Endothelial cell of umbilical vein (primary cell): ENCODE measurements at regions not wholly inside any gene's neighbourhood (a gene's known extent, or its start where the extent isn't known, plus 50 kb on each side); places are given as distances from the start of the nearest gene placed in this dataset.

Experiments used
- BruUV-seq: library from RNA; stranded (reverse); fragments of 400-500 nt; replicated peaks from 2 replicates; lab custom pipeline; 2021; lab: Mats Ljungman, UMichigan
- CTCF ChIA-PET: fragments of 300-600, 350-600 bp; sonication (Branson Sonifier 250); formaldehyde crosslinking; loops from one replicate; lab custom pipeline; 2021; ENCODE audit warnings: antibody characterized with exemption, inconsistent platforms; lab: Charles Lee
- POLR2A ChIA-PET: fragments of 300-600, 350-600 bp; sonication (Branson Sonifier 250); formaldehyde crosslinking; loops from one replicate; lab custom pipeline; 2021; ENCODE audit warnings: antibody characterized with exemption, inconsistent platforms; lab: Charles Lee
- DNase-seq: peaks from one replicate; pipeline ENCODE4 v3.0.0-alpha.2; 2011; ENCODE audit warnings: low read depth, low spot score
- FAIRE-seq: peaks from 2 replicates; lab custom pipeline; 2011; peaks lifted over from hg19 to GRCh38; lab: Jason Lieb, UNC
- H2AFZ ChIP-seq: 2 replicates; pipeline ENCODE4 v1.6.0; 2012; ENCODE audit warnings: low read depth, low read length, control low read depth, inconsistent platforms
- H3K27ac ChIP-seq: 2 replicates; pipeline ENCODE4 v1.5.1; 2011; ENCODE audit warnings: low read depth, mild to moderate bottlenecking, control low read depth, low read length, moderate library complexity; ENCODE audit not compliant: insufficient read depth
- H3K27me3 ChIP-seq, 2 experiments: 2 replicates each; pipeline versions ENCODE4 v1.6.0 to v1.6.1; 2011; ENCODE audit warnings: low read length in 2 of 2, mixed read lengths in 1 of 2; ENCODE audit not compliant: control insufficient read depth in 2 of 2, insufficient read depth in 2 of 2
- H3K36me3 ChIP-seq, 2 experiments: 2 replicates in 1 of 2; 3 replicates in 1 of 2; pipeline ENCODE4 v1.5.1; 2011; ENCODE audit warnings: low read length in 2 of 2, mild to moderate bottlenecking in 1 of 2, moderate library complexity in 1 of 2; ENCODE audit not compliant: control insufficient read depth in 2 of 2, insufficient read depth in 2 of 2; ENCODE audit errors: extremely low read depth in 1 of 2
- H3K4me1 ChIP-seq: 3 replicates; pipeline ENCODE4 v1.5.1; 2011; ENCODE audit warnings: mild to moderate bottlenecking, low read length; ENCODE audit not compliant: control insufficient read depth, insufficient read depth; ENCODE audit errors: extremely low read depth
- H3K4me2 ChIP-seq: 2 replicates; pipeline ENCODE4 v1.6.1; 2011; ENCODE audit warnings: low read length, control low read depth, mixed read lengths; ENCODE audit not compliant: insufficient read depth
- H3K4me3 ChIP-seq, 3 experiments: fragments of 200-600 bp in 1 of 3; sonication (generic), shearing (Covaris generic) in 1 of 3; replicated peaks in 1 of 3; 2 replicates each; pipeline ENCODE4 v1.5.1; 2011 to 2016; ENCODE audit warnings: control low read depth in 3 of 3, low read length in 3 of 3, mild to moderate bottlenecking in 2 of 3, inconsistent platforms in 1 of 3, low read depth in 1 of 3, moderate library complexity in 1 of 3; ENCODE audit not compliant: insufficient read depth in 1 of 3
- H3K79me2 ChIP-seq: 2 replicates; pipeline ENCODE4 v1.6.0; 2012; ENCODE audit warnings: low read length, inconsistent platforms; ENCODE audit not compliant: control insufficient read depth, insufficient read depth
- H3K9ac ChIP-seq: replicated peaks from 2 replicates; pipeline ENCODE3; 2011; ENCODE audit warnings: low read length, control low read depth; ENCODE audit not compliant: insufficient read depth; ENCODE audit errors: extremely low read depth
- H3K9me1 ChIP-seq: replicated peaks from 3 replicates; pipeline ENCODE4 v1.6.0; 2011; ENCODE audit warnings: mild to moderate bottlenecking, low read length; ENCODE audit not compliant: control insufficient read depth, insufficient read depth; ENCODE audit errors: extremely low read depth
- H3K9me3 ChIP-seq: replicated peaks from 2 replicates; pipeline ENCODE4 v1.5.1; 2012; ENCODE audit warnings: low read length, inconsistent platforms; ENCODE audit not compliant: control insufficient read depth, insufficient read depth
- H4K20me1 ChIP-seq: replicated peaks from 2 replicates; pipeline ENCODE3; 2011; ENCODE audit warnings: mild to moderate bottlenecking, low read length; ENCODE audit not compliant: control insufficient read depth, insufficient read depth; ENCODE audit errors: extremely low read depth
- EZH2 ChIP-seq: IDR thresholded peaks from 2 replicates; pipeline ENCODE4 v1.6.1; 2012; ENCODE audit warnings: borderline replicate concordance, low read depth, mild to moderate bottlenecking, moderate library complexity, low read length, inconsistent platforms; ENCODE audit not compliant: severe bottlenecking
- FOS ChIP-seq: IDR thresholded peaks from 2 replicates; pipeline ENCODE4 v1.6.1; 2011; ENCODE audit warnings: mild to moderate bottlenecking, low read length, moderate library complexity, borderline replicate concordance; ENCODE audit not compliant: insufficient read depth
- GATA2 ChIP-seq: IDR thresholded peaks from 2 replicates; pipeline ENCODE4 v1.7.0; 2011; ENCODE audit warnings: low read depth, mild to moderate bottlenecking, moderate library complexity, mixed read lengths, low read length; ENCODE audit not compliant: insufficient read length, insufficient read depth
- JUN ChIP-seq: IDR thresholded peaks from 2 replicates; pipeline ENCODE4 v1.6.1; 2011; ENCODE audit warnings: borderline replicate concordance, low read depth; ENCODE audit not compliant: insufficient read length, insufficient read depth
- MYC ChIP-seq: IDR thresholded peaks from one replicate; pipeline ENCODE4 v1.6.1; 2011; ENCODE audit warnings: mild to moderate bottlenecking, low read depth, low read length
- POLR2A ChIP-seq: IDR thresholded peaks from 2 replicates; pipeline ENCODE4 v1.6.1; 2012; ENCODE audit warnings: low read depth, mild to moderate bottlenecking, control low read depth, low read length
- POLR2AphosphoS5 ChIP-seq: IDR thresholded peaks from 2 replicates; pipeline ENCODE4 v1.6.1; 2012; ENCODE audit warnings: low read depth, mild to moderate bottlenecking, control low read depth, low read length, moderate library complexity; ENCODE audit not compliant: insufficient read depth
- dilution Hi-C: fragments of 300-500 bp; cut with MboI; formaldehyde crosslinking; loops from one replicate; pipeline ENCODE4 v1.15.0; 2019; ENCODE audit warnings: low sequenced_read_pairs; ENCODE audit not compliant: extremely low pct_ligation_motif_present
- intact Hi-C: fragments of 100-400 bp; cut with micrococcal nuclease; formaldehyde crosslinking; loops from one replicate; pipeline ENCODE4 v1.10.0; 2022
- TF ChIP-seq, protein P1 (sequence below), 2 donors: IDR thresholded peaks; 1 replicate in 1 of 2; 2 replicates in 1 of 2; pipeline ENCODE4 v1.5.1; 2011; ENCODE audit warnings: low read length in 2 of 2, mild to moderate bottlenecking in 2 of 2, moderate library complexity in 2 of 2, control low read depth in 1 of 2, inconsistent platforms in 1 of 2, low read depth in 1 of 2; ENCODE audit not compliant: insufficient read depth in 1 of 2; ENCODE audit errors: extremely low read depth in 1 of 2
- TF ChIP-seq, protein P2 (sequence below): IDR thresholded peaks from 2 replicates; pipeline ENCODE4 v1.6.1; 2011; ENCODE audit not compliant: insufficient read depth, insufficient read length

DNA sequence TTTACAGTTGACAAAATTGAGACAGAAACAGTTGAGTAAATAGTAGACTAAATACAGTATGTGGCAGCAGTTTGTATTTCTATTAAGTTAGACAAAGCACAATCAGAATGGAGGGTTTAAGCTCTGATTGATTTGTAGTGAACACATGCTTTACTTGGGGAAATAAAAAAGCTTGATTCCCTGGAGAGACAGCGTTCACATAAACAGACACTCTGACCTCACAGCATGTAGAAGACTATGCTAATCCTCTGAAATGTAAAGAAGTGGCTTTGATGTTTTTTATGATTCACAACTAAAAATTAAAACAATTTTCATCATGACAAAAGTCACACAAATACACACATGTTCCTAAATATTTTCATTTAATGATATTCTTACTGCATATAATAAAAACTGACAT, 126.9 kb upstream of the FAM83B start:
- no peak overlapping the region for H3K4me3 ChIP-seq
- no peaks in the 10 kb centered on the region for H3K36me3 ChIP-seq
- CTCF ChIA-PET: interaction anchor here (0.6 to 4.8 kb wide), 7 partner anchors 13 to 734 kb away, joined by 3 to 48 read pairs (median 4); no protein-coding TSS in a partner anchor
- DNase-seq (no peak), FAIRE-seq (no peak)
- no peaks in the 10 kb centered on the region for H3K9me3 ChIP-seq
- dilution Hi-C loops: no loop called here
- no peak overlapping the region for H3K4me2 ChIP-seq
- H3K27me3 ChIP-seq: peaks cover 0 to 2% of the 10 kb centered on the region in 2 experiments
- POLR2A ChIA-PET: no interaction called here
- no peaks in the 10 kb centered on the region for H3K79me2 ChIP-seq
- H2AFZ ChIP-seq: no peak overlapping the region
- intact Hi-C loops: loop anchor here (2.0 to 5.0 kb wide), 2 partner anchors 521 to 732 kb away; no protein-coding TSS in a partner anchor
- no peak overlapping the region for H3K27ac ChIP-seq
- no peak overlapping the region for H3K9ac ChIP-seq
- no peaks in the 10 kb centered on the region for H3K9me1 ChIP-seq
- TF ChIP-seq POLR2AphosphoS5 (no peak), FOS (no peak), GATA2 (no peak), POLR2A (no peak), EZH2 (no peak), MYC (no peak), JUN (no peak)
- TF ChIP-seq, protein P1, sequence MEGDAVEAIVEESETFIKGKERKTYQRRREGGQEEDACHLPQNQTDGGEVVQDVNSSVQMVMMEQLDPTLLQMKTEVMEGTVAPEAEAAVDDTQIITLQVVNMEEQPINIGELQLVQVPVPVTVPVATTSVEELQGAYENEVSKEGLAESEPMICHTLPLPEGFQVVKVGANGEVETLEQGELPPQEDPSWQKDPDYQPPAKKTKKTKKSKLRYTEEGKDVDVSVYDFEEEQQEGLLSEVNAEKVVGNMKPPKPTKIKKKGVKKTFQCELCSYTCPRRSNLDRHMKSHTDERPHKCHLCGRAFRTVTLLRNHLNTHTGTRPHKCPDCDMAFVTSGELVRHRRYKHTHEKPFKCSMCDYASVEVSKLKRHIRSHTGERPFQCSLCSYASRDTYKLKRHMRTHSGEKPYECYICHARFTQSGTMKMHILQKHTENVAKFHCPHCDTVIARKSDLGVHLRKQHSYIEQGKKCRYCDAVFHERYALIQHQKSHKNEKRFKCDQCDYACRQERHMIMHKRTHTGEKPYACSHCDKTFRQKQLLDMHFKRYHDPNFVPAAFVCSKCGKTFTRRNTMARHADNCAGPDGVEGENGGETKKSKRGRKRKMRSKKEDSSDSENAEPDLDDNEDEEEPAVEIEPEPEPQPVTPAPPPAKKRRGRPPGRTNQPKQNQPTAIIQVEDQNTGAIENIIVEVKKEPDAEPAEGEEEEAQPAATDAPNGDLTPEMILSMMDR (IDR thresholded peaks at IDR 0.05; ENCODE audit: extremely low read depth in 1 of 2, insufficient read depth in 1 of 2, low read depth in 1 of 2, low read length in 2 of 2): no peak
- TF ChIP-seq, protein P2, sequence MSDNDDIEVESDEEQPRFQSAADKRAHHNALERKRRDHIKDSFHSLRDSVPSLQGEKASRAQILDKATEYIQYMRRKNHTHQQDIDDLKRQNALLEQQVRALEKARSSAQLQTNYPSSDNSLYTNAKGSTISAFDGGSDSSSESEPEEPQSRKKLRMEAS: no peak
- no peaks in the 10 kb centered on the region for H3K4me1 ChIP-seq
- BruUV-seq: no TSS peak
- H4K20me1 ChIP-seq: no peaks in the 10 kb centered on the region
